ENCODE measurements at regions not wholly inside any gene's neighbourhood (a gene's known extent, or its start where the extent isn't known, plus 50 kb on each side); places are given as distances from the start of the nearest gene placed in this dataset.

DNA sequence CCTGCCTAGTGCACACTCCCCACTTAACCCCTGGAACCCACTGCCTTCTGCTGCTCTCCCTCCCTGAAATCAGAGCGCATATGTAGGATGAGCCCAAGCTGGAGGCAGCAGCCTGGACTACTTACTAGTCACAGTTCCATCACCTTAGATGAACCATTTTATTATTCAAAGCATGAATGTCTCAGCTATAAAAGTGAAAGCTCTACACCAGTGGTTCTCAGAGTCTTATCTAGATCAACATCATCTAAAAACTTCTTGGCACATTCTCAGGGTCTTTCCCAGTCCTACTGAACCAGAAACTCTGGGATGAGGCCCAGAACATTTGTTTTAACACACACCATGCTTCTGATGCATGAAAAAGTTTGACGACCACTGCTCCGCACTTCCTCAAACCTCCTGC lies 100.3 kb upstream of the ANK3 start:
- TF ChIP-seq EZH2 (IDR thresholded peaks at IDR 0.05; ENCODE audit: low read length, unreplicated experiment): no peak
- TF ChIP-seq, protein P1, sequence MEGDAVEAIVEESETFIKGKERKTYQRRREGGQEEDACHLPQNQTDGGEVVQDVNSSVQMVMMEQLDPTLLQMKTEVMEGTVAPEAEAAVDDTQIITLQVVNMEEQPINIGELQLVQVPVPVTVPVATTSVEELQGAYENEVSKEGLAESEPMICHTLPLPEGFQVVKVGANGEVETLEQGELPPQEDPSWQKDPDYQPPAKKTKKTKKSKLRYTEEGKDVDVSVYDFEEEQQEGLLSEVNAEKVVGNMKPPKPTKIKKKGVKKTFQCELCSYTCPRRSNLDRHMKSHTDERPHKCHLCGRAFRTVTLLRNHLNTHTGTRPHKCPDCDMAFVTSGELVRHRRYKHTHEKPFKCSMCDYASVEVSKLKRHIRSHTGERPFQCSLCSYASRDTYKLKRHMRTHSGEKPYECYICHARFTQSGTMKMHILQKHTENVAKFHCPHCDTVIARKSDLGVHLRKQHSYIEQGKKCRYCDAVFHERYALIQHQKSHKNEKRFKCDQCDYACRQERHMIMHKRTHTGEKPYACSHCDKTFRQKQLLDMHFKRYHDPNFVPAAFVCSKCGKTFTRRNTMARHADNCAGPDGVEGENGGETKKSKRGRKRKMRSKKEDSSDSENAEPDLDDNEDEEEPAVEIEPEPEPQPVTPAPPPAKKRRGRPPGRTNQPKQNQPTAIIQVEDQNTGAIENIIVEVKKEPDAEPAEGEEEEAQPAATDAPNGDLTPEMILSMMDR (conservative IDR thresholded peaks at IDR 0.05; ENCODE audit: low read depth, low read length): no peak

Measured in PC-3 (cell line).